ENCODE measurements at regions not wholly inside any gene's neighbourhood (a gene's known extent, or its start where the extent isn't known, plus 50 kb on each side); places are given as distances from the start of the nearest gene placed in this dataset.
"Not testable (repeated sequence)": the region's sequence is repeated elsewhere in the genome, so short reads cannot be mapped to it uniquely, and the experiment has no call there.

DNA sequence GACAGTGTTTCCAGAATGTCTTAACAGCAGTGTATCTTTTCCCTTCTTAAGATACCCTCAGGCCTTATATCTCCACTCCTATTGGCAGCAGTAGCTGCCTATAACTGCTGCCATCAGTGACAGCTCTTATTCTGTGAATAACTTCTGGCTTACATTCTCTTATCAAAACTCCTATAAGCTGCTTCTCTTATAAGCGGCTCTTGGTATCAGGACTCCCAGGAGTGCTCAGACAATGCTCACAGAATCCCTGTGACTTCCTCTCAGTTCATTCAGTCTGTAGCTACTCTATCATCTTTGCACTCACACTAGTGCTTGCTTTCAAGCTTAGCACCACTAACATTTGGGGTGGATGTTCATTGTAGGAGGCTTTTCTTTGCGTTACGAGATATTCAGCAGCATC is 143.7 kb upstream of the CDH7 start:
- H3K4me3 ChIP-seq, result no peak overlapping the region
- H3K27ac ChIP-seq, result no peak overlapping the region
- DNase-seq (ENCODE audit: low spot score), result no peak
- TF ChIP-seq, protein P1, sequence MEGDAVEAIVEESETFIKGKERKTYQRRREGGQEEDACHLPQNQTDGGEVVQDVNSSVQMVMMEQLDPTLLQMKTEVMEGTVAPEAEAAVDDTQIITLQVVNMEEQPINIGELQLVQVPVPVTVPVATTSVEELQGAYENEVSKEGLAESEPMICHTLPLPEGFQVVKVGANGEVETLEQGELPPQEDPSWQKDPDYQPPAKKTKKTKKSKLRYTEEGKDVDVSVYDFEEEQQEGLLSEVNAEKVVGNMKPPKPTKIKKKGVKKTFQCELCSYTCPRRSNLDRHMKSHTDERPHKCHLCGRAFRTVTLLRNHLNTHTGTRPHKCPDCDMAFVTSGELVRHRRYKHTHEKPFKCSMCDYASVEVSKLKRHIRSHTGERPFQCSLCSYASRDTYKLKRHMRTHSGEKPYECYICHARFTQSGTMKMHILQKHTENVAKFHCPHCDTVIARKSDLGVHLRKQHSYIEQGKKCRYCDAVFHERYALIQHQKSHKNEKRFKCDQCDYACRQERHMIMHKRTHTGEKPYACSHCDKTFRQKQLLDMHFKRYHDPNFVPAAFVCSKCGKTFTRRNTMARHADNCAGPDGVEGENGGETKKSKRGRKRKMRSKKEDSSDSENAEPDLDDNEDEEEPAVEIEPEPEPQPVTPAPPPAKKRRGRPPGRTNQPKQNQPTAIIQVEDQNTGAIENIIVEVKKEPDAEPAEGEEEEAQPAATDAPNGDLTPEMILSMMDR (IDR thresholded peaks at IDR 0.05), result no peak

DNA sequence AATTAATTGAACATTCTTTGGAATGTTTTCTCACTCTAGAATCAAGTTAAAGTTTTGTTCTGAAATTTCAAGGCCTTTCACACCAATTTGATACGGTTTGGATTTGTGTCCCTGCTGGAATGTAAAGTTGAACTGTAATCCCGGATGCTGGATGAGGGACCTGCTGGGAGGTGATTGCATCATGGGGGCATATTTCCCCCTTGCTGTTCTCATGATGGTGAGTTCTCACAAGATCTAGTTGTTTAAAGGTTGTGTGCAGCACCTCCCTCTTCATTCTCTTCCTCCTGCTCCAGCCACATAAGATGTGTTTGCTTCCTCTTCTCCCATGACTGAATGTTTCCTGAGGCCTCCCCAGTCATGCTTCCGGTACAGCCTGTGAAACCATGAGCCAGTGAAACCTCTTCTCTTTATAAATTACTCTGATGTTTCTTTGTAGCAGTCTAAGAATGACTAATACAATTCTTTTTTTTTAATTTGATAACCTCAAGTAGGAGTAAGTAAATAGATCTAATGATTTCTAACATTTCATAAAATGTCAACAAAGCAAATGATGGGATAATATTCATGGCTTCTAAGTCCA is 144.2 kb upstream of the CDH7 start:
- no peak for DNase-seq (ENCODE audit: low spot score)
- H3K4me3 ChIP-seq, result no peak overlapping the region
- TF ChIP-seq, protein P1 (IDR thresholded peaks at IDR 0.05), result no peak
- no peak overlapping the region for H3K27ac ChIP-seq

DNA sequence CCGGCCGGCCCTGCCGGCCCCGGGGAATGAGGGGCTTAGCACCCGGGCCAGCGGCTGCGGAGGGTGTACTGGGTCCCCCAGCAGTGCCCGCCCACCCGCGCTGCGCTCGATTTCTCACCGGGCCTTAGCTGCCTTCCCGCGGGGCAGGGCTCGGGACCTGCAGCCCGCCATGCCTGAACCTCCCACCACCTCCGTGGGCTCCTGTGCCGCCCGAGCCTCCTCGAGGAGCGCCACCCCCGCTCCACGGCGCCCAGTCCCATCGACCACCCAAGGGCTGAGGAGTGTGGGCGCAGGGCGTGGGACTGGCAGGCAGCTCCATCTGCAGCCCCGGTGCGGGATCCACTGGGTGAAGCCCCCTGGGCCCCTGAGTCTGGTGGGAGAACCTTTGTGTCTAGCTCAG is 145.5 kb upstream of the CDH7 start:
- not testable (repeated sequence) for H3K27ac ChIP-seq; DNase-seq (ENCODE audit: low spot score); H3K4me3 ChIP-seq

DNA sequence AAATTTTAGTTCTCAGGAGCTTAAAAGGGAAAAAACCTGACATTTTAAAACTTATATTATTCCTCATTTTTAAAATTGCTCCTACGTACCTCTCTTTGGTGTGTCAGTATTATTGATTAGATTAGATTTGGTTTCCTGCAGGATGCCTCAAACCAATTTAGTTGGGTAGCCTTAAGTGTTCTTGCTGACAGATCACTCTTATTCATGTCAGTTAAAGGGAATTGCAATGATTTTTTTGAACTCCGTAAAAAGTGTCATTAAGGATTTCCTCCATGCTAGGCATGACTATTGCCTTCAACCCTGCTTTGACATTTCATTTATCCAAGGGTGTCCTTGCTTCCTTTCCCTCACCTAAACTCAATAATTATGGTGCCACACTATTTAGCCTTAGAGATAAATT is 149.0 kb upstream of the CDH7 start:
- no peak overlapping the region for H3K27ac ChIP-seq
- H3K4me3 ChIP-seq, result no peak overlapping the region
- TF ChIP-seq, protein P1 (IDR thresholded peaks at IDR 0.05), result no peak
- no peak for DNase-seq (ENCODE audit: low spot score)

DNA sequence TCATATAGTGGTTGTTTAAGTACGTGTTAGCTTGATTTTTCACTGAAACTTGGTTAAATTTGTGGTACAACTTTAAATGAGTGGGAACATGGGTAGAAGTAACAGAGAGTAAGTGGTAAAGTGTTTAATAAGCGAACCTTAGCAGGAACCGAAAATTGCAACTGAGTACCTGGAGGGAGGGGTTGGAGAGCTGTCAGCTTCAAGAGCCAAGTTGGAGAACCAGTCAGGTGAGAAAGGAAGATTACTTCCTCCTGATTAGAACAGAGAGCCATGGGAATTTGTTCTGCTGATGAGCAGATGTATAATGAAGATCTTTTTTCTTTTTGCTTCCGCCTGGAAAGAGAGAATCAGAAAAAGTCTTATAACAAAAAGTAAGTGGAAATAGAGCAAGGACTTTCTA is 158.4 kb upstream of the CDH7 start:
- DNase-seq (ENCODE audit: low spot score), result no peak
- Histone ChIP-seq H3K4me3 (no peak overlapping the region), H3K27ac (no peak overlapping the region)
- TF ChIP-seq, protein P1 (IDR thresholded peaks at IDR 0.05), result no peak

DNA sequence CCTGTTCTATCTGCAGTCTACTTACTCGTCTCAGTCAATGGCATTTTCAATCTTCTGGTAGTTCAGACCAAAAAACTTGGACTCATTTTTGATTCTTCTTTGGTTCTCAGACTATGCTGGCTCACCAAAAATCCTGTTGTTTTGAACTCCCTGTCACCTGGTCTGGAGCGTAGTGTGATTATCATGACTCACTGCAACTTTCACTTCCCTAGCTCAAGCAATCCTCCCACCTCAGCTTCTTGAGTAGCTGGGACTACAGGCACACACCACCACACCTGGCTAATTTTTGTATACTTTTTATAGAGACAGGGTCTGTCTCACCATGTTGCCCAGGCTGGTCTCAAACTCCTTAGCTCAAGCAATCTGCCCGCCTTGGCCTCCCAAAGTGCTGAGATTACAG is 163.3 kb upstream of the CDH7 start:
- Histone ChIP-seq H3K4me3 (no peak overlapping the region), H3K27ac (no peak overlapping the region)
- DNase-seq (ENCODE audit: low spot score), result no peak
- TF ChIP-seq, protein P1 (IDR thresholded peaks at IDR 0.05), result no peak

DNA sequence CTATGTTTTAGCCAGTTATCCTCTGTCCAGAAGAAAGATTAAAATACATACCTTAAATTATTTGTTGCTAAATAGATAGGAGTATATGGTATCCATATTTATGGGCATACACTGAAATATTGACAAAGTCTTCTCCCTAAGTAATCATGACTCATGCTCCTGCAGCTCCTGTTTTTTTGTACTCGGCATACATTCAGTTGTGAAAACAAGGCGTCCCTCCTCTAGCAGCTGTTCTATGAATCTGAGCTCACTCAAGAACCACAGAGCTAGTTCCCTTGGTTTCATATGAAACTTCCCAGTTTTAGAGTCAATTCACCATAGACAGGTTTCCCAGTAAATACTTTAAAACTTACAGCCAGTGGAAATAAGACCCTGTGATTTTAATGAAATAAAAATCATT is 168.7 kb upstream of the CDH7 start:
- not testable (repeated sequence) for H3K4me3 ChIP-seq; H3K27ac ChIP-seq; DNase-seq (ENCODE audit: low spot score)

DNA sequence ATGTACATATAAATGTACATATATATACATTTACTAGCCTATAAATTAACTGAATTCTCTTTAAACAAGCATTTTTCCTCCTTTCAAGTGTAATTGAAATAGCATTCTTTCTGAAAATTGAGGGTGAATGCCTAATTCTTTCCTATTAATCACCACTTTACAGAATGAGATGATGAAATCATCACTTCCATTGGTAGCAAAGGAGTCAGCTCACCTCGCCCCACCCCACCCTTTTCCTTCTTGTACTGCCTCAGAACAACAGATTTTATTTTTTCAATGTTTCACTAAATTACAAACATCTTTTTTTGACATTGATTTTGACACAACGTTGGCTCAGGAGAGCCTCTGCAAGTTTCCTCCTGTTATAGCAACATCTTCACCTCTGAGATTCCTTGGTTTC is 181.9 kb upstream of the CDH7 start:
- Histone ChIP-seq H3K4me3 (no peak overlapping the region), H3K27ac (no peak overlapping the region)
- DNase-seq (ENCODE audit: low spot score), result no peak
- TF ChIP-seq, protein P1 (IDR thresholded peaks at IDR 0.05), result no peak

Measured in coronary artery (tissue), 2 donors.